ENCODE measurements at regions not wholly inside any gene's neighbourhood (a gene's known extent, or its start where the extent isn't known, plus 50 kb on each side); places are given as distances from the start of the nearest gene placed in this dataset.

- H3K79me2 ChIP-seq: no peaks in the 10 kb centered on the region
- no peak overlapping the region for H2AFZ ChIP-seq
- no peak overlapping the region for H3K27ac ChIP-seq
- H3K36me3 ChIP-seq (replicated peaks; ENCODE audit: insufficient read depth, low read depth): no peaks in the 10 kb centered on the region
- no peak for TF ChIP-seq EZH2phosphoT487 (IDR thresholded peaks at IDR 0.05; ENCODE audit: low read depth, severe bottlenecking, unreplicated experiment)
- TF ChIP-seq EZH2 (IDR thresholded peaks at IDR 0.05; ENCODE audit: borderline replicate concordance): no peak
- TF ChIP-seq CTCF (IDR thresholded peaks at IDR 0.05; ENCODE audit: poor library complexity): no peak
- no peaks in the 10 kb centered on the region for H3K9me3 ChIP-seq (ENCODE audit: low read depth)
- no peak for DNase-seq (ENCODE audit: low spot score)
- no peaks in the 10 kb centered on the region for H3K4me1 ChIP-seq (ENCODE audit: insufficient read depth)
- H3K4me2 ChIP-seq: no peak overlapping the region
- H3K9me2 ChIP-seq (replicated peaks; ENCODE audit: insufficient read depth): no peaks in the 10 kb centered on the region
- H3K27me3 ChIP-seq: no peaks in the 10 kb centered on the region
- 76% methylated on average over 3 of the region's 3 CpGs for WGBS (ENCODE audit: low lambda C conversion rate, missing lambda C conversion rate)
- H3K4me3 ChIP-seq: no peak overlapping the region
- no peaks in the 10 kb centered on the region for H4K20me1 ChIP-seq (ENCODE audit: insufficient read depth, poor library complexity, severe bottlenecking)
Measured at GRCh38 chr11:79538775-79539174, 97.9 kb upstream of the TENM4 start.

GRCh38 chr11:79536155-79536917, 95.5 kb upstream of the TENM4 start:
- Histone ChIP-seq H2AFZ (no peak overlapping the region), H3K27ac (no peak overlapping the region), H3K9me3 (ENCODE audit: low read depth) (no peaks in the 10 kb centered on the region), H3K79me2 (no peaks in the 10 kb centered on the region), H3K4me1 (ENCODE audit: insufficient read depth) (no peaks in the 10 kb centered on the region), H4K20me1 (ENCODE audit: insufficient read depth, poor library complexity, severe bottlenecking) (no peaks in the 10 kb centered on the region), H3K4me3 (no peak overlapping the region), H3K27me3 (no peaks in the 10 kb centered on the region), H3K4me2 (no peak overlapping the region), H3K9me2 (replicated peaks; ENCODE audit: insufficient read depth) (no peaks in the 10 kb centered on the region), H3K36me3 (replicated peaks; ENCODE audit: insufficient read depth, low read depth) (no peaks in the 10 kb centered on the region)
- no peak for TF ChIP-seq EZH2phosphoT487 (IDR thresholded peaks at IDR 0.05; ENCODE audit: low read depth, severe bottlenecking, unreplicated experiment)
- no peak for TF ChIP-seq CTCF (IDR thresholded peaks at IDR 0.05; ENCODE audit: poor library complexity)
- no peak for TF ChIP-seq EZH2 (IDR thresholded peaks at IDR 0.05; ENCODE audit: borderline replicate concordance)
- WGBS (ENCODE audit: low lambda C conversion rate, missing lambda C conversion rate): 73% methylated on average over 5 of the region's 5 CpGs
- no peak for DNase-seq (ENCODE audit: low spot score)

- H3K9me3 ChIP-seq (ENCODE audit: low read depth): no peaks in the 10 kb centered on the region
- no peaks in the 10 kb centered on the region for H3K27me3 ChIP-seq
- no peak for DNase-seq (ENCODE audit: low spot score)
- 90% methylated on average over 1 of the region's 1 CpG for WGBS (ENCODE audit: low lambda C conversion rate, missing lambda C conversion rate)
- no peak overlapping the region for H3K27ac ChIP-seq
- H3K9me2 ChIP-seq (replicated peaks; ENCODE audit: insufficient read depth): no peaks in the 10 kb centered on the region
- TF ChIP-seq CTCF (IDR thresholded peaks at IDR 0.05; ENCODE audit: poor library complexity) (no peak), EZH2phosphoT487 (IDR thresholded peaks at IDR 0.05; ENCODE audit: low read depth, severe bottlenecking, unreplicated experiment) (no peak)
- H3K4me1 ChIP-seq (ENCODE audit: insufficient read depth): no peaks in the 10 kb centered on the region
- H3K36me3 ChIP-seq (replicated peaks; ENCODE audit: insufficient read depth, low read depth): no peaks in the 10 kb centered on the region
- H2AFZ ChIP-seq: no peak overlapping the region
- no peak overlapping the region for H3K4me3 ChIP-seq
- no peaks in the 10 kb centered on the region for H4K20me1 ChIP-seq (ENCODE audit: insufficient read depth, poor library complexity, severe bottlenecking)
- no peaks in the 10 kb centered on the region for H3K79me2 ChIP-seq
- no peak overlapping the region for H3K4me2 ChIP-seq
Measured at GRCh38 chr11:79535606-79536005, 94.8 kb upstream of the TENM4 start.
